Transverse colon (tissue), 4 donors: ENCODE measurements at regions not wholly inside any gene's neighbourhood (a gene's known extent, or its start where the extent isn't known, plus 50 kb on each side); places are given as distances from the start of the nearest gene placed in this dataset.

Experiments used
- DNase-seq: peaks from one replicate; pipeline ENCODE4 v3.0.0-alpha.2; 2019
- H3K27ac ChIP-seq, 4 donors: fragments of 200-600 bp; sonication (generic); 2 replicates each; pipeline ENCODE4 v1.5.1; 2016 to 2018; ENCODE audit warnings: inconsistent platforms in 4 of 4
- H3K27me3 ChIP-seq: fragments of 200-600 bp; sonication (generic); 2 replicates; pipeline ENCODE4 v1.5.1; 2017; ENCODE audit warnings: inconsistent platforms
- H3K36me3 ChIP-seq, 4 donors: fragments of 200-600 bp; sonication (generic); 2 replicates each; pipeline ENCODE4 v1.5.1; 2017 to 2019; ENCODE audit warnings: inconsistent platforms in 4 of 4
- H3K4me1 ChIP-seq, 4 donors: fragments of 200-600 bp; sonication (generic); 2 replicates each; pipeline ENCODE4 v1.5.1; 2017 to 2020; ENCODE audit warnings: inconsistent platforms in 4 of 4
- H3K4me3 ChIP-seq, 4 donors: fragments of 200-600 bp; sonication (generic); 1 replicate in 1 of 4; 2 replicates in 3 of 4; pipeline versions ENCODE4 v1.5.1 to v1.6.1; 2017 to 2019; ENCODE audit warnings: inconsistent platforms in 4 of 4
- H3K9me3 ChIP-seq, 2 donors: fragments of 200-600 bp; sonication (generic); 2 replicates each; pipeline ENCODE4 v1.5.1; 2017 to 2019; ENCODE audit warnings: inconsistent platforms in 2 of 2
- CTCF ChIP-seq, 5 experiments: fragments of 200-600 bp in 3 of 5; fragments of 450-650 bp in 2 of 5; sonication (generic) in 3 of 5; IDR thresholded peaks; 1 replicate in 2 of 5; 2 replicates in 3 of 5; pipeline ENCODE4 v1.5.1; 2016 to 2017; ENCODE audit warnings: antibody characterized with exemption in 5 of 5, inconsistent platforms in 3 of 5, mild to moderate bottlenecking in 2 of 5, moderate library complexity in 1 of 5
- EP300 ChIP-seq: sonication (generic); formaldehyde crosslinking; IDR thresholded peaks from one replicate; pipeline ENCODE4 v1.6.1; 2017; ENCODE audit warnings: antibody characterized with exemption, low read depth
- POLR2A ChIP-seq: fragments of 450-650 bp; IDR thresholded peaks from one replicate; pipeline ENCODE4 v1.6.1; 2016; ENCODE audit warnings: antibody characterized with exemption, mild to moderate bottlenecking, moderate library complexity
- POLR2AphosphoS5 ChIP-seq, 3 donors: sonication (generic); formaldehyde crosslinking; IDR thresholded peaks; one replicate each; pipeline ENCODE4 v1.6.1; 2016; ENCODE audit warnings: antibody characterized with exemption in 3 of 3
- WGBS, 2 donors: methylation state at CpG; one replicate each; pipeline ENCODE4 v1.1.5; 2018; ENCODE audit warnings: low coverage in 1 of 2; 5-methylcytosine and 5-hydroxymethylcytosine counted together
- in situ Hi-C, 4 donors: fragments of 200-750 bp; cut with MboI; loops; one replicate each; pipeline versions ENCODE4 v1.15.0 to v1.15.1; 2017; ENCODE audit warnings: low sequenced_read_pairs in 3 of 4, low pct_ligation_motif_present in 1 of 4, low pct_unique_long_range_greater_than_20kb in 1 of 4
- intact Hi-C: fragments of 100-400 bp; cut with DNase I; formaldehyde crosslinking; loops from one replicate; pipeline ENCODE4 v1.15.1; 2023; ENCODE audit warnings: low total_unique reads

DNA sequence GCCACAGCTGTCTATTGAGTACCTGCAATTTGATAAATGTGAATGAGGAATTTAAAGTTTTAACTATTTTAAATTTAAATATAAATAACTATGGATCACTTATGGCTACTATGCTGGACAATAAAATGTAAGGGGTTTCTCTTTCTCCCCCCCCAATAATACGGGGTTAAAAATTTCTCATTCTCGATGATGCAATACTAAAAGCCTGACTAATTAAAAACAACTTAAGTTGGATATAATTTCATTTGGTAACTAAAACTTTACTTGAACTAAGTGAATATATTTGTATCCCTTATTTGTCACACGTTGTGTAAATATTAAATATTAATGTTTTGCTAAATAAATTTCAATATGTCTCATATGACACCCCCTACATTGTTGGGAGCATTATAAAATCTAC is 297.3 kb downstream of the GRB14 start:
- in situ Hi-C loops (no loop called here), intact Hi-C loops (no loop called here)
- no peaks in the 10 kb centered on the region for H3K27me3 ChIP-seq
- H3K4me1 ChIP-seq, result no peaks in the 10 kb centered on the region
- H3K4me3 ChIP-seq, result no peak overlapping the region
- no peak overlapping the region for H3K27ac ChIP-seq
- DNase-seq, result no peak
- TF ChIP-seq CTCF (IDR thresholded peaks at IDR 0.05) (no peak), EP300 (no peak), POLR2AphosphoS5 (IDR thresholded peaks at IDR 0.05) (no peak), POLR2A (no peak)
- H3K36me3 ChIP-seq, result no peaks in the 10 kb centered on the region
- 63 to 78% methylated on average over 3 of the region's 3 CpGs for WGBS, 2 donors
- H3K9me3 ChIP-seq, result no peaks in the 10 kb centered on the region

GRCh38 chr2:164314148-164314547 is 307.1 kb downstream of the GRB14 start:
- in situ Hi-C loops, result no loop called here
- H3K27me3 ChIP-seq, result no peaks in the 10 kb centered on the region
- H3K9me3 ChIP-seq, result no peaks in the 10 kb centered on the region
- no peak overlapping the region for H3K27ac ChIP-seq
- H3K4me3 ChIP-seq, result no peak overlapping the region
- peaks cover 0 to 3% (median 0%) of the 10 kb centered on the region in 4 donors for H3K4me1 ChIP-seq
- no peak for TF ChIP-seq CTCF (IDR thresholded peaks at IDR 0.05)
- no peak for TF ChIP-seq EP300
- no peak for DNase-seq
- WGBS, 2 donors, result 33 to 34% methylated on average over 4 of the region's 4 CpGs
- intact Hi-C loops, result no loop called here
- H3K36me3 ChIP-seq, result no peaks in the 10 kb centered on the region

DNA sequence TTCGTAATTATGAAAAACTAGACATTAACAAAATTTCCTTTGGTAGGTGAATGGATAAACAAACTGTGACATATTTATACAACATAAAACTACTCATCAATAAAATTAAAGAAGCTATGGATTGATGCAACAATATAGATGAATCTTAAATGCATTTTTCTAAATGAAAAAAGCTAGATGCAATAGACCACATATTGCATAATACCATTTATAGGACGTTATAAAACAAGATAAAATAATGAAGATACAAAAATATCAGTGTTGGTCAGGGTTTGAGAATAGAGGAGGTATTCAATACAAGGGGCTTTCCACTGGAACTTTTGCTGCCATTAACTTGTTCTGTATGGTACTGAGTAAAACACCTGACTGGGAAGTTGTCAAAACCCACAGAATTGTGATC is 314.4 kb downstream of the GRB14 start:
- H3K4me1 ChIP-seq, result no peaks in the 10 kb centered on the region
- no peaks in the 10 kb centered on the region for H3K27me3 ChIP-seq
- no peaks in the 10 kb centered on the region for H3K9me3 ChIP-seq
- H3K4me3 ChIP-seq, result no peak overlapping the region
- no peak overlapping the region for H3K27ac ChIP-seq
- 69 to 72% methylated on average over 2 of the region's 2 CpGs for WGBS, 2 donors
- TF ChIP-seq POLR2AphosphoS5 (IDR thresholded peaks at IDR 0.05) (no peak), EP300 (no peak)
- no peak for DNase-seq
- intact Hi-C loops, result no loop called here
- in situ Hi-C loops, result no loop called here
- no peaks in the 10 kb centered on the region for H3K36me3 ChIP-seq

DNA sequence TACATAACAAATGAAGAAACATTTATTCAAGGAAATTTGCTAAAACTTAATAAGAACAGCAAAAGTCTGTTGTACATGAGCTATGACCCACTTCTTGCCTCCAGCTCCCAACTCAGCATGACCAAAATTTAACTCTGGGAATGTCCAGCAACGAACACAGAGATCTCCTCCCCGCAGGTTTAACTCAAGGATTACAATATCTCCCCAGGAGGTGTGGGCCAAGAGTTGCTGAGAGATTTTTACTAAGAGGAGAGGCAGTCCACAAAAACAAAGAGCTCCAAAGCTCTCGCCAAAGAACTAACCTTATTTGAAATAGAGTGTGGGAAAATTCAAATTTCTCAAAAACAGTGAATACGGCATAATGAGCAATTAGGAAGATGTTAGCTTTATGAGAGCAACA is 318.5 kb downstream of the GRB14 start:
- no peaks in the 10 kb centered on the region for H3K9me3 ChIP-seq
- H3K4me1 ChIP-seq, result no peaks in the 10 kb centered on the region
- H3K27ac ChIP-seq, result no peak overlapping the region
- no peaks in the 10 kb centered on the region for H3K27me3 ChIP-seq
- H3K36me3 ChIP-seq, result no peaks in the 10 kb centered on the region
- intact Hi-C loops, result no loop called here
- in situ Hi-C loops, result no loop called here
- 79 to 90% methylated on average over 2 to 4 of the region's 4 CpGs for WGBS, 2 donors
- DNase-seq, result no peak
- no peak for TF ChIP-seq POLR2AphosphoS5 (IDR thresholded peaks at IDR 0.05)
- TF ChIP-seq EP300, result no peak
- no peak for TF ChIP-seq POLR2A
- TF ChIP-seq CTCF (IDR thresholded peaks at IDR 0.05), result no peak
- no peak overlapping the region for H3K4me3 ChIP-seq

DNA sequence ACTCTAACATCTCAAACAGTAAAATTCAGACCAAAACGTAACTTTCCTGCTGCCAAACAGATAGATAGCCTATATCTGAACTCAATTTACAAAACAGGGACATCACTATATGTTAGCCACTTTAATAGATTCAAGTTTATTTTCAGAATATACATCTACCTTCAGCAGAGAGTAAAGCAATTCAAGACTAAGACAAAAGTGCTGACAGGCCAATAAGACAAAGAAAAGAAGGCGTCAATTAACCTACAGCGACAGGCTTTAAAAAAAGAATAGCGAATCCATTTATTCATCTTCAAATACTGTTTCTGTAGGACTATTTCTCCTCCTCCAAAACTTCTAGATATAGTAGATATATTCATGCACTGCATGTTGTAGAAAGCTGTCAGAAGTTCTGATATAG is 333.0 kb downstream of the GRB14 start:
- no peaks in the 10 kb centered on the region for H3K4me1 ChIP-seq
- TF ChIP-seq POLR2AphosphoS5 (IDR thresholded peaks at IDR 0.05) (no peak), CTCF (IDR thresholded peaks at IDR 0.05) (no peak), POLR2A (no peak), EP300 (no peak)
- no peak for DNase-seq
- H3K9me3 ChIP-seq, result no peaks in the 10 kb centered on the region
- H3K27me3 ChIP-seq, result no peaks in the 10 kb centered on the region
- intact Hi-C loops, result no loop called here
- no peak overlapping the region for H3K4me3 ChIP-seq
- no peak overlapping the region for H3K27ac ChIP-seq
- in situ Hi-C loops, result no loop called here
- 79 to 84% methylated on average over 4 of the region's 4 CpGs for whole genome bisulfite sequencing, 2 donors
- H3K36me3 ChIP-seq, result no peaks in the 10 kb centered on the region
